ENCODE measurements at regions not wholly inside any gene's neighbourhood (a gene's known extent, or its start where the extent isn't known, plus 50 kb on each side); places are given as distances from the start of the nearest gene placed in this dataset.

GRCh38 chr9:135326141-135326540 is 153.4 kb upstream of the PPP1R26 start:
- no peak for DNase-seq

GRCh38 chr9:135326633-135327152 is 152.9 kb upstream of the PPP1R26 start:
- no peak for DNase-seq

DNA sequence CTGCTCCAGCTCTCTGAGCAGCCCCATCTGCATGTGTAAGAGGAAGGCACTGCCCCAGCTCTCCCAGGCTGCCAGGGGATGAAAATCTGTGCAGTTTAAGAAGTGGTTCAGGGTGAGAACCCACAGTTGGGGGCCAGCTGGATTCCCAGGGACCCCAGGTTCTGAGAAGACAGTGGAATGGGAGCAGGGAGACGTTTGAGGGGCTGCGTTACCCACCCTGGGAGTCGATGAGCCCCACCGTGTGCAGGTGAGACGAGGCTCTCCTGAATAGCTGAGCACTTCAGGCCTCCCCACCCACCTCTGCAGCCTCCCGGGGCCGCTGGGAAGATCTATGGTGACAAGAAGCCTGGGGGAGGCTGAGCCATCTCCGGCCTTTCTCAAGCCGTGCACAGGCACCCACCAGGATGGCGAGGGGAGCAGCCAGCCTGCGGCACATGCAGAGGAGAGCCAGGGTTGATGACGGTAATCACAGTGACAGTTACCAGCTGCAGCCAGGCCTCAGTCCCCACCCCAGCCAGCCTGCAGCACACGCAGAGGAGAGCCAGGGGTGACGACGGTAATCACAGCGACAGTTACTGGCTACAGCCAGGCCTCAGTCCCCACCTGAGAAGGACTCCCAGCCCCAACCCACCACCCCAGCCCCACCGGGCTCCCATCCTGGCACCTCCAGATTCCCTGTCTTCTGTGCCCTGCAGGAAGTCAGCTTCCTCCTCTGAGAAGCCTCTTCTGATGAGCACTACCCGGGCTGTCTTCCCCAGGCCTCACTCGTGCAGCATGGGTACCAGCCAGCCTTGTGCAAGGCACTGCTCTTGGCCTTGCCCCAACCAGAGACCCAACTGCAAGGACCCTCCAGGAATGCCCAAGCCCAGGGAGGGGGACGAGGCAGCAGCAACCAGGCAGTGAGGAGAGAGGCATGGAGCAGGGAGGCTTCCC is 150.8 kb upstream of the PPP1R26 start:
- DNase-seq, result no peak

DNA sequence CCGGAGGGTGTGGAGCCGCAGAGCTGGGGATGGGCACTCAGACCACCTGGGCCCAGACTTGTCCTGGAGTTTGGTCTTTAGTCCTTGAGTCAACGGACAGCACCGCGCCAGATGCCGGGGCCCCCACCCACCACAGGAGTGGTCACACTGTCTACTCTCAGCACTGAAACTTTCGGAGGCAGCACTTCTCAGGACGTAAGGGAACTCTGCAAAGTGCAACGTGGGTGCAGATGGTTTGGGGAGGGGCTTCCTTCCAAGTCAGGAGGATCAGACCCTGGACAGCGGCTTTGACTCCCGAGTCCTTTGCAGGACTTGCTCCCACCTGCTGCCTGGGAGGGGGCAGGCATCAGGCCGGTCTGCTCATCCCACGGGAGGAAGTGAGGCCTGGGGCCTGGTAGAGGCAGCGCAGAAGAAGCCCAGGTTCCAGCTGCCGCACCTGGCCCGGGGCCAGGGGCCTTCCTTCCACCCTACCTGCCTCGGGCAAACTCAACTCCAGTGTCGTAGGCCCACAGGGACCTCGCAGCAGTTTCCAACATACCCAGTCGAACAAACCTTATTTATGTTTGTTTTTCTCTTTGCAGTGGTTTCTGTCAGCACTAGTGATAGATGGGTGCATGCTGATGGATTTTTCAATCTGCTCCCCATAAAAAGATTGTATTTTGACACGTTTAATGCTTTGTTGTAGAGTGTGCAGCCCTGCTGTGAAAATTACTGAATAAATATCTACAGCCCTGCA is 149.8 kb upstream of the PPP1R26 start:
- no peak for DNase-seq

GRCh38 chr9:135330307-135330631 is 149.3 kb upstream of the PPP1R26 start:
- DNase-seq, result no peak

- no peak for DNase-seq
Measured at GRCh38 chr9:135330685-135331590, 148.6 kb upstream of the PPP1R26 start.

DNA sequence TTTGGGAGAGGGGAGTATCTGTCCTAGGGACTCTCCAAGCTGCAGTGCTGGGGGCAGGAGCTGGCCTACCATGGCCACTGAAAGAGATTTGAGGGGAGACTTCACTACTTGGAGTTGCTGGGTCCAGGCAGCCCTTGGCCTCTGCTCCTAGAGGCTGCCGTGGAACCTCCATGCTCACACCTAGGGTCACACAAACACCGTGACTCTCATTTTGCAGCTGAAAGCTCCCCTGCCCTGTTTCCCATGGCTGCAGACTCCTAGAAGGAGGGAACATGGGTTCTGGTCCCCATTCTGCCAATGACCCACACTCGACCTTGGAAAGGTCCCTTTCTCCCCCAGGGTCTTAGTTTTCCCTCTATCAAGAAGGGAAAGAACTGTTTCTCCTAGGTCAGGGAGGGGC is 147.1 kb upstream of the PPP1R26 start:
- no peak for DNase-seq

DNA sequence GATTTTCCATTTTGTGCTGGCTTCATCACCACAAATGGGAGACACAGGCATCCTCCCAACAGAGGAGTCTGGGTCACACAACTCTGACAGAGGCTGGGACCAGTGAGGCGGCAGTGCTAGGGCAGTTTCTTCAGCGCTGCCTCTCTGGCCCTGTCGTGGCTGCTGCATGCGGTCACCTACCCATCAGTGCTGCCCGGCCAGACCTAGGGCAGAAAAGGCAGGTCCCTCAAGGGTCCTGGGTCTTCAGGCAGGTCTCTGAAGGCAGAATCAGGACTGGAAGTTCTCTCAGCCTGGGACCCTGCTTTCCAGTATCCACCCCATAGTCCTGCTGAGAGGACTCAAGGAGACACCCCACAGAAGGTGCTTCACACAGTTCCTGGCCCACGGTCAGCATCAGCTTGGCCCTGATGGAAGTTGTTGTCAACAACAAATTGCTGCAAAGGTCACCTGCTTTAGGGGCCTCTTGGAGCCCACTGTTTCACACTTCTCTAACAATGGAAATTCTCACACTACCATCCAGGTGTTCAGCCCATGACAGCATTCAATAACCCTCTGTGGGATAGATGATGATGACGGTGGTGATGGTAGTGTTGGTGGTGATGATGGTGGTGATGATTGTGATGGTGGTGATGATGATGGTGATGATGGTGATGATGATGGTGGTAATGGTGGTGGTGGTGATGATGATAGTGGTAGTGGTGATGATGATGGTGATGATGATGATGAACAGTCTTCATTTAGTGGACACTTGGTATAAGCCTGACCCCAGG is 146.4 kb upstream of the PPP1R26 start:
- DNase-seq, result no peak

DNA sequence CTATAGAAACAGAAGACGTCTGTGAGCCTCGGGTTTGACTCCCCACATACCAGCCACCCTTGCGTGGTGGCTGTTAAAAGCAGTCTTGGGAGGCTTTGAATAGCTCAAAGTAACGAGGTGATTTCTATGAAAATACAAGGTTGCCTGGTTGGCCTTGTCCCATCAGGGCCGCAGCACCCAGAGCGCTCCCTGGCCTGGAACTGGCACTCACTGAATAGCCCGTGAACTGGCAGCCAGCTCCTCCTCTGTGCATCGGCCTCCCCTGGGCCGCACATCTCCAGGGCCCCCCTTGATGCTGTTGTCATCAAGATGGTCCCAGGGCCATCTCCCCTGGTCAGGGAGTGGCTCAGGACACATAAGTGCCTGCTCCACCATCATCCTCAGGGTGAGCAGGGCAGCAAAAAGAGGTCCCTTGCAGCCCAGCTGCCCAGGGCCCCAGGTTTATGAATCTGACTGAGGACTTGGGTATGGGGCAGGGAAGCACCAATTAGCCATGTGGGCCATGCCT is 144.6 kb upstream of the PPP1R26 start:
- DNase-seq, result no peak

DNA sequence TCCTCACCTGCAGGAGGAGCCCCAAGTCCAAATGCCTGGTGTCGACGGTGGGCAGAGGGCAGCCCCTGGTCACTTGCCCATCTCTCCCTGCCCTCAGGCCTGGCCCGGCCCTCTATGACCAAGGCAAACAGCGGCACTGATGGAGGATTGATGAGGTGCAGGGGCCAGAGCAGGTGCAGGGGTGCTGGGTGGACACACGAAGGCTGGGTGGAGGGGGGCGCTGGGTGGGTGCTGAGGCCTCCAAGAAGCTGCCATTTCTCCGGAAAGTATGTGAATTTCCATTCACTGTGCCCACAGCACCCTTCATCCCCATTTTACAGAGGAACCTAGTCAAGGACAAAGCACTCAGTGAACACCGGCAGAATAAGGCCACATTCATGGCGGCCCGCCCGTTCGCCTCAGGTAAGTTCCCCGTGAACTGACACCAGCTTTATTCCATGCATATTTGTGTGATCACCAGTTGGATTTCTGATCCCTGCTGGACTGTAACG is 143.8 kb upstream of the PPP1R26 start:
- DNase-seq, result no peak

GRCh38 chr9:135336722-135337527 is 142.7 kb upstream of the PPP1R26 start:
- no peak for DNase-seq

- DNase-seq, result no peak
Measured at GRCh38 chr9:135338546-135338945, 141.0 kb upstream of the PPP1R26 start.

- DNase-seq, result no peak
Measured at GRCh38 chr9:135339378-135339973, 140.1 kb upstream of the PPP1R26 start.

DNA sequence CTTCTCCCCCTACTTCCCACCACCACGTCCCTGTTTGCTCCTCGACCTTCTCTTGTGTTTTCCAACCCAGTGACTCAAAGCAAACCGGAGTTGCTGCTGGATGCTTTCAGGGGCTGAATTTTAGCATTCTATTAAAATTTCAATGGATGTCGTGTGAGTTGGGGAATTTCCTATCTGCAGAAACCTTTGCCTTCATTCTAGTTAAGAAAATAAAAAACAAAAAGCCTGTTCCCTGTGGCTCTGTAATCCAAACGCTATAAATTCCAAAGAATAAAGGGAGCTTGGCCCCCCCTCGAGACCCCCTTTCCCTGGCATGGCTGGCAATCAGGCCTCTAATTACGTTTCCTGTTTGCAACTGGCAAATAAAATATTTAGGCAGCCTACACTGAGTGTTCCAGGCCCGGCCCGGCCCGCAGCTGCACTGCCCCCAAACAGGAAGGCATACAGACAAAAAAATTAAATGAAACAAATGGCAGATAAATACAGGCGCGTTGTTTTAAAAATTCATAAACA is 139.4 kb upstream of the PPP1R26 start:
- DNase-seq, result no peak

GRCh38 chr9:135340726-135341475 is 138.7 kb upstream of the PPP1R26 start:
- DNase-seq, result no peak

DNA sequence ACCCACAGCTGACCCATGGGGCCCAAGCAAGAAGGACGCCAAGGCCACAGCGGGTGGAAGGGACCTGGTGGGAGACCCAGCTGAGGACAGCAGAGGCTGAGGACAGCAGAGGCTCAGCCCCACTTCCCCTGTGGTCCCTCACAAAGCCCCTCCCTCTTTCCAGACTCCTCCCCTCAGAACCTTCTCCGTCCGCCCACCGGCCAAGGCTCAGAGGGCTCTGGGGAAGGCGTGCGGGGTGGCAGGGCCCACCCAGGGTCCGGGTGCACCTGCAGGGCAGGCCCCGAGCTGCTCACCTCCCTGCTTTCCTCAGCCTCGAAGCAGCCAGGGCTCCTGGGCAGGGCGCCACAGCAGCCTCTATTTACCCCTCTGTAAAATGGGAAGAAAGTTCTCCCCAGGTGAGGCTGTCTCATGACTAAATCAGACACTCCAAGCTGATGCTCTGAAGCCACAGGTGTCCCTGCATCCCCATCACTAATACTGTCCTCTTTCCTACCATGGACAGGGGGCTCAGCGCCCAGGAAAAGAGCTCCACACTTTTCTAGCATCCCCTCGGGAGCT is 137.9 kb upstream of the PPP1R26 start:
- DNase-seq, result no peak

DNA sequence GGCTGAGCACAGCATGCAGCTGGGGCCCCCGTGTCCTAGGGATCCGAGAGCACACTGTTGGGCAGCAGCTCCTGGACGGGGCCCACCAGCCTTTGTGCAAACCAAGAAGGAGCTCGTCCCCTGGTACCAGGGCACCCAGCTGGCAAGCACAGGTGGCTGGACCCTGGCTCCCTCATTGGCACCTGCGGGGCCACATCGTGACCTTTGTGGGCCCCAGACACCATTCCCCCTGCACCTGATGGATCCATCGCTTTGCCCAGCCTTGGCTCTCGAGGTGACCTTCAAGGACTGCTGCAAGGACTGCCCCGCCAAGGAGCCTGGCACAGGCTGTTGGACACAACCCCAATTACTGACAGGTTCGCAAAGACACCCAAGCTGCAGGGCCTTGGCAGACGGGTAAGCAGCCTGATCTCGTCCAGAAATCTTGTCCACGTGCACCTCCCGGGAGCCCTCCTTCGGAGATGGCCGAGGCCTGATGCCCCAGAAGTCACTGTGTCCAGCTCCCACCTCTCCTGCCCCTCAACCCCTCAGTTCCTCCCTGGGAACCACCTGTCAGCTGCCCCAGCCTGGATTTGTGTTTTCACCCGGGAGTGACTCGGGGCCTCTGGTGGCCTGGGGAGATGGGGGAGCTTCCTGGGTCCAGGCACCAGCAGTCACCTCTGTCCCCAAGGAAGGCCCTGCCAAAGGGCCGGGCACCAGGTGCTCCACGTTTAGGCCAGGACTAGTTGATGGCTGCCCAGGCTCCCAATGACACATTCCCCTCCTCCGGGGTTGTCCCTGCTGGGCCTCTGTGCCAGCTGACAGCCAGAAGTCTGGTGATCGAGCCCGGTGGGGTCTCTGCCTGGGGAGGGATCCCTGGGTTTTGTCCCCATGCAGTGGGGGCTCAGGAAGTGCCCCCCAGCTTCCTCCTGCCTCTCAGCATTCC is 137.1 kb upstream of the PPP1R26 start:
- no peak for DNase-seq

DNA sequence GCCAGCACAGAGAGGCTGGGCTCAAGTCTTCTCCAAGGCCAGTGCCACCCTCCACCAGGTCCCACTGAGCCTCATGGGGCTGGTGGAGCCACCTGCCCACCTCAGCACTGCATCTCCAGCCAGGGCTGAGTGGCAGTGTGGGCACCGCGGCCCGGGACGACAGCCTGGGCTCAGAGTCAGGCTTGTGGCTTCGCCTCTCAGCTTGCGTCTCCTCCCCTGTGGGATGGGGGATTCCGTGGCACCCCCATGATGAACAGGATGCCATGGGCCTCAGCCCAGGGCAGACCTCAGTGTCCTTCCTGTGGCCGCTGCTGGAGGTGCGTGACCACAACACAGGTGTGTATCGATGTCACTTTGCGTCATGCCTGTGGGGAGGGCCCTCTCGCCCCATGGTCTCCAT is 136.4 kb upstream of the PPP1R26 start:
- DNase-seq, result no peak
